GM18507 (cell line): ENCODE measurements at regions not wholly inside any gene's neighbourhood (a gene's known extent, or its start where the extent isn't known, plus 50 kb on each side); places are given as distances from the start of the nearest gene placed in this dataset.
"Not testable (repeated sequence)": the region's sequence is repeated elsewhere in the genome, so short reads cannot be mapped to it uniquely, and the experiment has no call there.

Source experiments
- DNase-seq: peaks from one replicate; pipeline ENCODE4 v3.0.0; 2011; ENCODE audit warnings: low read depth; ENCODE audit not compliant: insufficient read length; ENCODE audit errors: extremely low spot score
- FAIRE-seq: peaks from 2 replicates; lab custom pipeline; 2011; peaks lifted over from hg19 to GRCh38; lab: Jason Lieb, UNC

GRCh38 chr1:59201341-59201740 is 95.6 kb upstream of the FGGY start:
- DNase-seq (no peak), FAIRE-seq (no peak)

GRCh38 chr1:59202455-59202854 is 94.4 kb upstream of the FGGY start:
- no peak for DNase-seq
- no peak for FAIRE-seq

GRCh38 chr1:59204001-59204400 is 92.9 kb upstream of the FGGY start:
- FAIRE-seq (no peak), DNase-seq (no peak)

GRCh38 chr1:59206616-59207015 is 90.3 kb upstream of the FGGY start:
- not testable (repeated sequence) for FAIRE-seq, DNase-seq

GRCh38 chr1:59210430-59210829 is 86.5 kb upstream of the FGGY start:
- FAIRE-seq, DNase-seq: not testable (repeated sequence)

GRCh38 chr1:59212706-59213105 is 84.2 kb upstream of the FGGY start:
- FAIRE-seq (no peak), DNase-seq (no peak)

- no peak for FAIRE-seq
- DNase-seq, result no peak
These were observed 82.4 kb upstream of the FGGY start for GRCh38 chr1:59214248-59215208.

GRCh38 chr1:59215766-59216291 is 81.1 kb upstream of the FGGY start:
- FAIRE-seq (no peak), DNase-seq (no peak)

GRCh38 chr1:59217439-59217838 is 79.5 kb upstream of the FGGY start:
- not testable (repeated sequence) for FAIRE-seq

GRCh38 chr1:59218521-59219236 is 78.2 kb upstream of the FGGY start:
- DNase-seq, result no peak

More at GRCh38 chr1:59217439-59217838, 79.5 kb upstream of the FGGY start:
- DNase-seq, result not testable (repeated sequence)

GRCh38 chr1:59219916-59220315 is 77.0 kb upstream of the FGGY start:
- no peak for FAIRE-seq
- DNase-seq, result no peak

More at GRCh38 chr1:59218521-59219236, 78.2 kb upstream of the FGGY start:
- no peak for FAIRE-seq

GRCh38 chr1:59220356-59220755 is 76.5 kb upstream of the FGGY start:
- DNase-seq (no peak), FAIRE-seq (no peak)

- no peak for FAIRE-seq
- no peak for DNase-seq
These were observed 73.7 kb upstream of the FGGY start for GRCh38 chr1:59223198-59223597.

- FAIRE-seq (no peak), DNase-seq (no peak)
These were observed 72.8 kb upstream of the FGGY start for GRCh38 chr1:59223989-59224634.

- no peak for DNase-seq
- no peak for FAIRE-seq
These were observed 71.1 kb upstream of the FGGY start for GRCh38 chr1:59225594-59226316.

- no peak for DNase-seq
- FAIRE-seq, result peak; percentile 49
These were observed 67.8 kb upstream of the FGGY start for GRCh38 chr1:59229138-59229537.

- FAIRE-seq (no peak), DNase-seq (no peak)
These were observed 66.3 kb upstream of the FGGY start for GRCh38 chr1:59230622-59231021.

GRCh38 chr1:59232216-59232615 is 64.7 kb upstream of the FGGY start:
- no peak for DNase-seq
- no peak for FAIRE-seq

GRCh38 chr1:59233444-59233843 is 63.5 kb upstream of the FGGY start:
- no peak for FAIRE-seq
- DNase-seq, result no peak
